ENCODE measurements at regions not wholly inside any gene's neighbourhood (a gene's known extent, or its start where the extent isn't known, plus 50 kb on each side); places are given as distances from the start of the nearest gene placed in this dataset.

DNA sequence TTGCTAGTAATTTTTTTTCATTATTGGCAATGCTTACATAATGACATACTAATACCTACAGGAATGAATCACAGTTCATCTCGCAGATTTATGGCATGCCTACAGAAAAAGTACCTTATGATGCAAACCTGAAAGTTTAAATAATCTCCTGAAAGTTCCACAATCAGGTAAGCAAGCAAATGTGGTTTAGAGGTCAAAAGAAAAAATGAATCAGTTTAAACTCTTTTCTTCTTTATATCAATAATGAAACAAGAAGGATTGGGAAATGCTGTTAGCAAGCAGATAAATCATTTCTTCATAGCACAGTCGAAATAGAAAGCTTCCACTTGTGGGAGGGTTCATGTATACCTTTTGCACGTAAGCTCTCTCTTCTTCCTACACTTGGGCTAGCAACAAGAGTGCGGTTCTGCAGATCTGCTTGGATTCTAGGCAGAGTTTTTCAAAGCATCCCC is 53.7 kb upstream of the MTPN start (continued):
- TF ChIP-seq ASH2L (IDR thresholded peaks at IDR 0.05; ENCODE audit: low read length) (no peak), SP4 (IDR thresholded peaks at IDR 0.05; ENCODE audit: low read length) (no peak), SIRT6 (IDR thresholded peaks at IDR 0.05; ENCODE audit: low read length) (no peak)
